Fibroblast of the aortic adventitia (primary cell): ENCODE measurements at regions not wholly inside any gene's neighbourhood (a gene's known extent, or its start where the extent isn't known, plus 50 kb on each side); places are given as distances from the start of the nearest gene placed in this dataset.
"Not testable (repeated sequence)": the region's sequence is repeated elsewhere in the genome, so short reads cannot be mapped to it uniquely, and the experiment has no call there.

Experiments
- DNase-seq: peaks from one replicate; pipeline ENCODE4 v3.0.0-alpha.2; 2010; ENCODE audit warnings: low read depth
- H3K4me3 ChIP-seq: 2 replicates; pipeline ENCODE4 v1.5.1; 2011; ENCODE audit warnings: low read depth, mild to moderate bottlenecking, control low read depth, low read length, moderate library complexity
- CTCF ChIP-seq: IDR thresholded peaks from 2 replicates; pipeline ENCODE4 v1.5.1; 2011; ENCODE audit warnings: mild to moderate bottlenecking, low read length, control low read depth, inconsistent platforms; ENCODE audit not compliant: insufficient read depth

- TF ChIP-seq CTCF, result no peak
- no peak overlapping the region for H3K4me3 ChIP-seq
- DNase-seq, result no peak
Measured at GRCh38 chr11:37857726-37858125, 1259.7 kb upstream of the RAG2 start.

GRCh38 chr11:37849706-37850105 lies 1251.7 kb upstream of the RAG2 start:
- no peak overlapping the region for H3K4me3 ChIP-seq
- DNase-seq, result peak; percentile 3
- no peak for TF ChIP-seq CTCF

GRCh38 chr11:37843603-37844002 lies 1245.6 kb upstream of the RAG2 start:
- no peak for TF ChIP-seq CTCF
- DNase-seq, result peak; percentile 1
- no peak overlapping the region for H3K4me3 ChIP-seq

GRCh38 chr11:37841016-37841415 lies 1243.0 kb upstream of the RAG2 start:
- no peak overlapping the region for H3K4me3 ChIP-seq
- DNase-seq, result peak; percentile 5
- TF ChIP-seq CTCF, result no peak

GRCh38 chr11:37840345-37840744 lies 1242.3 kb upstream of the RAG2 start:
- H3K4me3 ChIP-seq, DNase-seq: not testable (repeated sequence)

- TF ChIP-seq CTCF, result no peak
- no peak for DNase-seq
- H3K4me3 ChIP-seq, result no peak overlapping the region
Measured at GRCh38 chr11:37830529-37830928, 1232.5 kb upstream of the RAG2 start.

- no peak for DNase-seq
- TF ChIP-seq CTCF, result no peak
- H3K4me3 ChIP-seq, result no peak overlapping the region
Measured at GRCh38 chr11:37817727-37818270, 1219.8 kb upstream of the RAG2 start.
